ENCODE measurements at regions not wholly inside any gene's neighbourhood (a gene's known extent, or its start where the extent isn't known, plus 50 kb on each side); places are given as distances from the start of the nearest gene placed in this dataset.

DNA sequence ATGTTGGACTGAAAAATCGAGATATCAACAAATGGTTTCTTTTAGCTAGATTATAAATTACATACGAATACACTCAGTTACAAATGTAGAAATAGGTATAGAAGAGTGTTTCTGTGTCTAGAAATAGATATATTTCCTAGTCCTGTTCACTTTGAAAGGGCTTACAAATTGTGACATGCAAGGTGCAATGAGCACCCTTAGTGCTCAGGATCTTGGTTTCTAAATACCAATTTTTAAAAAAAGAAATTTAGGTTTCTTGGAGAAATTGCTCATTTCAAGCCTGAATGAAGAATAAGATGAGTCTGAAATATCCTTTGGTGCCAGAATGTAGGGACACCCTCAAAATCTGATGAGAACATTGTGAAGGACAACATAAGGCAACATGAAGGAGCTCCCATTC, 306.0 kb downstream of the CRPPA start:
- H3K4me1 ChIP-seq (replicated peaks in 1 of 2; ENCODE audit: control insufficient read depth in 2 of 2, insufficient read depth in 2 of 2, low read length in 2 of 2): no peaks in the 10 kb centered on the region
- intact Hi-C loops (cut with micrococcal nuclease) (loop anchor here (2.0 to 10.0 kb wide), 4 partner anchors 153 to 799 kb away; no protein-coding TSS in a partner anchor), in situ Hi-C loops (cut with MboI) (no loop called here)
- 64% methylated on average over 2 of the region's 2 CpGs for WGBS (ENCODE audit: insufficient coverage, low coverage, missing lambda C conversion rate)
- H3K36me3 ChIP-seq (ENCODE audit: control insufficient read depth, insufficient read depth, low read length): no peaks in the 10 kb centered on the region
- no peaks in the 10 kb centered on the region for H3K27me3 ChIP-seq (ENCODE audit: control insufficient read depth in 2 of 2, insufficient read depth in 2 of 2, low read length in 2 of 2)
- FAIRE-seq (no peak), ATAC-seq (no peak), DNase-seq (ENCODE audit: extremely low read depth in 1 of 4, low spot score in 3 of 4) (no peak)
- TF ChIP-seq BDP1 (IDR thresholded peaks at IDR 0.05; ENCODE audit: insufficient read depth, insufficient read length): no peak
- TF ChIP-seq CHAMP1 (IDR thresholded peaks at IDR 0.05): 0 out of 2 replicates have a peak, but pooled peaks have one; percentile 3
- no peaks in the 10 kb centered on the region for H3K9me1 ChIP-seq (ENCODE audit: control insufficient read depth, insufficient read depth, low read length)
- no peak overlapping the region for H3K4me2 ChIP-seq (ENCODE audit: insufficient read depth, low read length)
- no peak overlapping the region for H2AFZ ChIP-seq (ENCODE audit: low read depth, low read length)
- ChIA-PET CTCF (ENCODE audit: low intra/inter-chr PET ratio) (interaction anchor here (2.5 kb wide), 1 partner anchor 450 kb away, joined by 10 read pairs; no protein-coding TSS in a partner anchor), POLR2A (interaction anchor here (0.6 kb wide), 1 partner anchor 610 kb away, joined by 3 read pairs; no protein-coding TSS in a partner anchor)
- no peak overlapping the region for H3K4me3 ChIP-seq
- no TSS peak for BruUV-seq (replicated peaks)
- H3K79me2 ChIP-seq (ENCODE audit: control insufficient read depth, insufficient read depth, low read length): no peaks in the 10 kb centered on the region
- H3K9ac ChIP-seq (ENCODE audit: insufficient read depth in 1 of 2, low read depth in 2 of 2, low read length in 2 of 2): no peak overlapping the region
- peaks cover 5% of the 10 kb centered on the region; the same call in 1 of the 2 replicates for H3K9me3 ChIP-seq (replicated peaks; ENCODE audit: control insufficient read depth, insufficient read depth, low read depth, low read length)
- no peaks in the 10 kb centered on the region for H4K20me1 ChIP-seq (replicated peaks; ENCODE audit: control insufficient read depth, insufficient read depth, low read length)
- H3K27ac ChIP-seq (ENCODE audit: extremely low read depth, low read depth, low read length): no peak overlapping the region

GRCh38 chr7:16114633-16115032, 306.7 kb downstream of the CRPPA start:
- BruUV-seq (replicated peaks): no TSS peak
- in situ Hi-C loops (cut with MboI): no loop called here
- CTCF ChIA-PET (ENCODE audit: low intra/inter-chr PET ratio): interaction anchor here (2.5 kb wide), 1 partner anchor 451 kb away, joined by 10 read pairs; no protein-coding TSS in a partner anchor
- Histone ChIP-seq H3K9ac (ENCODE audit: insufficient read depth in 1 of 2, low read depth in 2 of 2, low read length in 2 of 2) (no peak overlapping the region), H4K20me1 (replicated peaks; ENCODE audit: control insufficient read depth, insufficient read depth, low read length) (no peaks in the 10 kb centered on the region), H3K9me3 (replicated peaks; ENCODE audit: control insufficient read depth, insufficient read depth, low read depth, low read length) (peaks cover 5% of the 10 kb centered on the region; the same call in 1 of the 2 replicates), H3K9me1 (ENCODE audit: control insufficient read depth, insufficient read depth, low read length) (no peaks in the 10 kb centered on the region), H3K4me3 (no peak overlapping the region), H3K79me2 (ENCODE audit: control insufficient read depth, insufficient read depth, low read length) (no peaks in the 10 kb centered on the region), H3K27ac (ENCODE audit: extremely low read depth, low read depth, low read length) (no peak overlapping the region; the same call in 2 of the 3 replicates), H3K4me2 (ENCODE audit: insufficient read depth, low read length) (no peak overlapping the region), H3K4me1 (replicated peaks in 1 of 2; ENCODE audit: control insufficient read depth in 2 of 2, insufficient read depth in 2 of 2, low read length in 2 of 2) (no peaks in the 10 kb centered on the region), H2AFZ (ENCODE audit: low read depth, low read length) (peak overlapping the region; percentile 69), H3K36me3 (ENCODE audit: control insufficient read depth, insufficient read depth, low read length) (no peaks in the 10 kb centered on the region), H3K27me3 (ENCODE audit: control insufficient read depth in 2 of 2, insufficient read depth in 2 of 2, low read length in 2 of 2) (no peaks in the 10 kb centered on the region)
- intact Hi-C loops (cut with micrococcal nuclease): loop anchor here (1.0 to 10.0 kb wide), 5 partner anchors 154 to 800 kb away; no protein-coding TSS in a partner anchor
- peak; percentile 83 for ATAC-seq
- POLR2A ChIA-PET: interaction anchor here (0.6 kb wide), 2 partner anchors 470 to 611 kb away, joined by 3 to 5 read pairs; no protein-coding TSS in a partner anchor
- peak; percentile 23 for FAIRE-seq
- 8% methylated on average over 1 of the region's 1 CpG for WGBS (ENCODE audit: insufficient coverage, low coverage, missing lambda C conversion rate)
- peak in 2 of 4 experiments; percentile 23 to 58 for DNase-seq (ENCODE audit: extremely low read depth in 1 of 4, low spot score in 3 of 4)
- peak; percentile 85 for TF ChIP-seq DACH1 (IDR thresholded peaks at IDR 0.05; ENCODE audit: partially characterized antibody)
- TF ChIP-seq, protein P1, sequence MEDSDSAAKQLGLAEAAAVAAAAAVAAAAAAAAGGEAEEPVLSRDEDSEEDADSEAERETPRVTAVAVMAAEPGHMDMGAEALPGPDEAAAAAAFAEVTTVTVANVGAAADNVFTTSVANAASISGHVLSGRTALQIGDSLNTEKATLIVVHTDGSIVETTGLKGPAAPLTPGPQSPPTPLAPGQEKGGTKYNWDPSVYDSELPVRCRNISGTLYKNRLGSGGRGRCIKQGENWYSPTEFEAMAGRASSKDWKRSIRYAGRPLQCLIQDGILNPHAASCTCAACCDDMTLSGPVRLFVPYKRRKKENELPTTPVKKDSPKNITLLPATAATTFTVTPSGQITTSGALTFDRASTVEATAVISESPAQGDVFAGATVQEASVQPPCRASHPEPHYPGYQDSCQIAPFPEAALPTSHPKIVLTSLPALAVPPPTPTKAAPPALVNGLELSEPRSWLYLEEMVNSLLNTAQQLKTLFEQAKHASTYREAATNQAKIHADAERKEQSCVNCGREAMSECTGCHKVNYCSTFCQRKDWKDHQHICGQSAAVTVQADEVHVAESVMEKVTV (CRISPR knock-in tag; IDR thresholded peaks at IDR 0.05): 0 out of 2 replicates have a peak, but pooled peaks have one; percentile 33
- TF ChIP-seq, protein P2, sequence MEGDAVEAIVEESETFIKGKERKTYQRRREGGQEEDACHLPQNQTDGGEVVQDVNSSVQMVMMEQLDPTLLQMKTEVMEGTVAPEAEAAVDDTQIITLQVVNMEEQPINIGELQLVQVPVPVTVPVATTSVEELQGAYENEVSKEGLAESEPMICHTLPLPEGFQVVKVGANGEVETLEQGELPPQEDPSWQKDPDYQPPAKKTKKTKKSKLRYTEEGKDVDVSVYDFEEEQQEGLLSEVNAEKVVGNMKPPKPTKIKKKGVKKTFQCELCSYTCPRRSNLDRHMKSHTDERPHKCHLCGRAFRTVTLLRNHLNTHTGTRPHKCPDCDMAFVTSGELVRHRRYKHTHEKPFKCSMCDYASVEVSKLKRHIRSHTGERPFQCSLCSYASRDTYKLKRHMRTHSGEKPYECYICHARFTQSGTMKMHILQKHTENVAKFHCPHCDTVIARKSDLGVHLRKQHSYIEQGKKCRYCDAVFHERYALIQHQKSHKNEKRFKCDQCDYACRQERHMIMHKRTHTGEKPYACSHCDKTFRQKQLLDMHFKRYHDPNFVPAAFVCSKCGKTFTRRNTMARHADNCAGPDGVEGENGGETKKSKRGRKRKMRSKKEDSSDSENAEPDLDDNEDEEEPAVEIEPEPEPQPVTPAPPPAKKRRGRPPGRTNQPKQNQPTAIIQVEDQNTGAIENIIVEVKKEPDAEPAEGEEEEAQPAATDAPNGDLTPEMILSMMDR (IDR thresholded peaks at IDR 0.05 in 2 of 3, conservative IDR thresholded peaks at IDR 0.05 in 1 of 3; ENCODE audit: insufficient read depth in 2 of 3, low read depth in 1 of 3, low read length in 3 of 3): peak in 2 of 3 experiments; percentile 42 to 60; a peak in 3 of 6 replicates
- TF ChIP-seq RAD21 (CRISPR knock-in tag; conservative IDR thresholded peaks at IDR 0.05 in 1 of 2, IDR thresholded peaks at IDR 0.05 in 1 of 2): peak; percentile 51 to 78
